ENCODE measurements at regions not wholly inside any gene's neighbourhood (a gene's known extent, or its start where the extent isn't known, plus 50 kb on each side); places are given as distances from the start of the nearest gene placed in this dataset.

GRCh38 chr20:48523191-48523995 lies 304.4 kb downstream of the PREX1 start (continued):
- TF ChIP-seq ZBTB7A (CRISPR knock-in tag; IDR thresholded peaks at IDR 0.05) (peak; percentile 65; the same call in 1 of the 2 replicates), TSC22D2 (CRISPR knock-in tag; IDR thresholded peaks at IDR 0.05; ENCODE audit: borderline replicate concordance) (peak; percentile 99), TARDBP (CRISPR knock-in tag; IDR thresholded peaks at IDR 0.05) (peak; percentile 54; the same call in 1 of the 2 replicates), BCL6 (CRISPR knock-in tag; IDR thresholded peaks at IDR 0.05) (peak; percentile 71), DR1 (CRISPR knock-in tag; IDR thresholded peaks at IDR 0.05) (no peak), ZNF484 (CRISPR knock-in tag; IDR thresholded peaks at IDR 0.05; ENCODE audit: borderline replicate concordance, low read depth) (no peak; the same call in 1 of the 2 replicates), KMT2B (CRISPR knock-in tag; IDR thresholded peaks at IDR 0.05) (peak; percentile 87; the same call in 1 of the 2 replicates), GATA4 (IDR thresholded peaks at IDR 0.05; ENCODE audit: borderline replicate concordance, low read depth) (no peak), MLX (CRISPR knock-in tag; IDR thresholded peaks at IDR 0.05) (0 out of 2 replicates have a peak, but pooled peaks have one; percentile 55), ZNF547 (CRISPR knock-in tag; IDR thresholded peaks at IDR 0.05) (peak; percentile 88; the same call in 1 of the 2 replicates), ZNF772 (CRISPR knock-in tag; IDR thresholded peaks at IDR 0.05) (peak; percentile 76; the same call in 1 of the 2 replicates), ZNF350 (CRISPR knock-in tag; IDR thresholded peaks at IDR 0.05; ENCODE audit: borderline replicate concordance, low read depth) (no peak), NFYC (CRISPR knock-in tag; IDR thresholded peaks at IDR 0.05) (peak; percentile 54), U2AF1 (optimal IDR thresholded peaks at IDR 0.05; ENCODE audit: low read depth, low read length) (no peak), ATF6 (CRISPR knock-in tag; conservative IDR thresholded peaks at IDR 0.05) (peak; percentile 97; the same call in 1 of the 2 replicates), ZNF775 (CRISPR knock-in tag; IDR thresholded peaks at IDR 0.05; ENCODE audit: borderline replicate concordance) (0 out of 2 replicates have a peak, but pooled peaks have one; percentile 52), ZFP1 (CRISPR knock-in tag; IDR thresholded peaks at IDR 0.05) (peak; percentile 95), ZNF563 (CRISPR knock-in tag; IDR thresholded peaks at IDR 0.05) (0 out of 2 replicates have a peak, but pooled peaks have one; percentile 38)
- TF ChIP-seq, protein P1, sequence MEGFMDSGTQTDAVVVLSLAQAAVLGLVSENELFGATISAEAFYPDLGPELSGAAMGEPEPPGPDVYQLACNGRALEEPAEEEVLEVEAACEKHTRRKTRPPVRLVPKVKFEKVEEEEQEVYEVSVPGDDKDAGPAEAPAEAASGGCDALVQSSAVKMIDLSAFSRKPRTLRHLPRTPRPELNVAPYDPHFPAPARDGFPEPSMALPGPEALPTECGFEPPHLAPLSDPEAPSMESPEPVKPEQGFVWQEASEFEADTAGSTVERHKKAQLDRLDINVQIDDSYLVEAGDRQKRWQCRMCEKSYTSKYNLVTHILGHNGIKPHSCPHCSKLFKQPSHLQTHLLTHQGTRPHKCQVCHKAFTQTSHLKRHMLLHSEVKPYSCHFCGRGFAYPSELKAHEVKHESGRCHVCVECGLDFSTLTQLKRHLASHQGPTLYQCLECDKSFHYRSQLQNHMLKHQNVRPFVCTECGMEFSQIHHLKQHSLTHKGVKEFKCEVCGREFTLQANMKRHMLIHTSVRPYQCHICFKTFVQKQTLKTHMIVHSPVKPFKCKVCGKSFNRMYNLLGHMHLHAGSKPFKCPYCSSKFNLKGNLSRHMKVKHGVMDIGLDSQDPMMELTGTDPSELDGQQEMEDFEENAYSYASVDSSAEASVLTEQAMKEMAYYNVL (CRISPR knock-in tag; IDR thresholded peaks at IDR 0.05; ENCODE audit: borderline replicate concordance) = no peak; the same call in 1 of the 2 replicates
- TF ChIP-seq, protein P2, sequence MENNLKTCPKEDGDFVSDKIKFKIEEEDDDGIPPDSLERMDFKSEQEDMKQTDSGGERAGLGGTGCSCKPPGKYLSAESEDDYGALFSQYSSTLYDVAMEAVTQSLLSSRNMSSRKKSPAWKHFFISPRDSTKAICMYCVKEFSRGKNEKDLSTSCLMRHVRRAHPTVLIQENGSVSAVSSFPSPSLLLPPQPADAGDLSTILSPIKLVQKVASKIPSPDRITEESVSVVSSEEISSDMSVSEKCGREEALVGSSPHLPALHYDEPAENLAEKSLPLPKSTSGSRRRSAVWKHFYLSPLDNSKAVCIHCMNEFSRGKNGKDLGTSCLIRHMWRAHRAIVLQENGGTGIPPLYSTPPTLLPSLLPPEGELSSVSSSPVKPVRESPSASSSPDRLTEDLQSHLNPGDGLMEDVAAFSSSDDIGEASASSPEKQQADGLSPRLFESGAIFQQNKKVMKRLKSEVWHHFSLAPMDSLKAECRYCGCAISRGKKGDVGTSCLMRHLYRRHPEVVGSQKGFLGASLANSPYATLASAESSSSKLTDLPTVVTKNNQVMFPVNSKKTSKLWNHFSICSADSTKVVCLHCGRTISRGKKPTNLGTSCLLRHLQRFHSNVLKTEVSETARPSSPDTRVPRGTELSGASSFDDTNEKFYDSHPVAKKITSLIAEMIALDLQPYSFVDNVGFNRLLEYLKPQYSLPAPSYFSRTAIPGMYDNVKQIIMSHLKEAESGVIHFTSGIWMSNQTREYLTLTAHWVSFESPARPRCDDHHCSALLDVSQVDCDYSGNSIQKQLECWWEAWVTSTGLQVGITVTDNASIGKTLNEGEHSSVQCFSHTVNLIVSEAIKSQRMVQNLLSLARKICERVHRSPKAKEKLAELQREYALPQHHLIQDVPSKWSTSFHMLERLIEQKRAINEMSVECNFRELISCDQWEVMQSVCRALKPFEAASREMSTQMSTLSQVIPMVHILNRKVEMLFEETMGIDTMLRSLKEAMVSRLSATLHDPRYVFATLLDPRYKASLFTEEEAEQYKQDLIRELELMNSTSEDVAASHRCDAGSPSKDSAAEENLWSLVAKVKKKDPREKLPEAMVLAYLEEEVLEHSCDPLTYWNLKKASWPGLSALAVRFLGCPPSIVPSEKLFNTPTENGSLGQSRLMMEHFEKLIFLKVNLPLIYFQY (CRISPR knock-in tag; IDR thresholded peaks at IDR 0.05; ENCODE audit: borderline replicate concordance) = peak; percentile 84
